ENCODE measurements at regions not wholly inside any gene's neighbourhood (a gene's known extent, or its start where the extent isn't known, plus 50 kb on each side); places are given as distances from the start of the nearest gene placed in this dataset.

- TF ChIP-seq, protein P1, sequence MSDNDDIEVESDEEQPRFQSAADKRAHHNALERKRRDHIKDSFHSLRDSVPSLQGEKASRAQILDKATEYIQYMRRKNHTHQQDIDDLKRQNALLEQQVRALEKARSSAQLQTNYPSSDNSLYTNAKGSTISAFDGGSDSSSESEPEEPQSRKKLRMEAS (IDR thresholded peaks at IDR 0.05), result no peak
- TF ChIP-seq, protein P2, sequence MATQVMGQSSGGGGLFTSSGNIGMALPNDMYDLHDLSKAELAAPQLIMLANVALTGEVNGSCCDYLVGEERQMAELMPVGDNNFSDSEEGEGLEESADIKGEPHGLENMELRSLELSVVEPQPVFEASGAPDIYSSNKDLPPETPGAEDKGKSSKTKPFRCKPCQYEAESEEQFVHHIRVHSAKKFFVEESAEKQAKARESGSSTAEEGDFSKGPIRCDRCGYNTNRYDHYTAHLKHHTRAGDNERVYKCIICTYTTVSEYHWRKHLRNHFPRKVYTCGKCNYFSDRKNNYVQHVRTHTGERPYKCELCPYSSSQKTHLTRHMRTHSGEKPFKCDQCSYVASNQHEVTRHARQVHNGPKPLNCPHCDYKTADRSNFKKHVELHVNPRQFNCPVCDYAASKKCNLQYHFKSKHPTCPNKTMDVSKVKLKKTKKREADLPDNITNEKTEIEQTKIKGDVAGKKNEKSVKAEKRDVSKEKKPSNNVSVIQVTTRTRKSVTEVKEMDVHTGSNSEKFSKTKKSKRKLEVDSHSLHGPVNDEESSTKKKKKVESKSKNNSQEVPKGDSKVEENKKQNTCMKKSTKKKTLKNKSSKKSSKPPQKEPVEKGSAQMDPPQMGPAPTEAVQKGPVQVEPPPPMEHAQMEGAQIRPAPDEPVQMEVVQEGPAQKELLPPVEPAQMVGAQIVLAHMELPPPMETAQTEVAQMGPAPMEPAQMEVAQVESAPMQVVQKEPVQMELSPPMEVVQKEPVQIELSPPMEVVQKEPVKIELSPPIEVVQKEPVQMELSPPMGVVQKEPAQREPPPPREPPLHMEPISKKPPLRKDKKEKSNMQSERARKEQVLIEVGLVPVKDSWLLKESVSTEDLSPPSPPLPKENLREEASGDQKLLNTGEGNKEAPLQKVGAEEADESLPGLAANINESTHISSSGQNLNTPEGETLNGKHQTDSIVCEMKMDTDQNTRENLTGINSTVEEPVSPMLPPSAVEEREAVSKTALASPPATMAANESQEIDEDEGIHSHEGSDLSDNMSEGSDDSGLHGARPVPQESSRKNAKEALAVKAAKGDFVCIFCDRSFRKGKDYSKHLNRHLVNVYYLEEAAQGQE (IDR thresholded peaks at IDR 0.05; ENCODE audit: low read depth), result no peak
Measured at GRCh38 chr1:79362470-79362869, 355.9 kb upstream of the ADGRL4 start.
